Glutamatergic neuron (in vitro differentiated cells): ENCODE measurements at regions not wholly inside any gene's neighbourhood (a gene's known extent, or its start where the extent isn't known, plus 50 kb on each side); places are given as distances from the start of the nearest gene placed in this dataset.

Experiments used
- DNase-seq: peaks from one replicate; pipeline ENCODE4 v3.0.0; 2022
- H3K27ac Mint-ChIP-seq: one replicate; pipeline ENCODE4 v1.8.0; 2020; ENCODE audit warnings: mild to moderate bottlenecking, mixed read lengths, inconsistent platforms; ENCODE audit not compliant: unreplicated experiment
- H3K27me3 Mint-ChIP-seq: one replicate; pipeline ENCODE4 v1.8.0; 2020; ENCODE audit warnings: mild to moderate bottlenecking, moderate library complexity, mixed read lengths, inconsistent platforms; ENCODE audit not compliant: unreplicated experiment
- H3K36me3 Mint-ChIP-seq: one replicate; pipeline ENCODE4 v1.8.0; 2020; ENCODE audit warnings: mild to moderate bottlenecking, mixed read lengths, inconsistent platforms; ENCODE audit not compliant: unreplicated experiment
- H3K4me1 Mint-ChIP-seq: one replicate; pipeline ENCODE4 v1.8.0; 2020; ENCODE audit warnings: mild to moderate bottlenecking, low read depth, mixed read lengths, inconsistent platforms; ENCODE audit not compliant: unreplicated experiment
- H3K4me3 Mint-ChIP-seq: one replicate; pipeline ENCODE4 v1.8.0; 2020; ENCODE audit warnings: mild to moderate bottlenecking, mixed read lengths, inconsistent platforms; ENCODE audit not compliant: unreplicated experiment
- H3K9me3 Mint-ChIP-seq: one replicate; pipeline ENCODE4 v1.8.0; 2020; ENCODE audit warnings: mild to moderate bottlenecking, moderate library complexity, mixed read lengths, inconsistent platforms; ENCODE audit not compliant: unreplicated experiment
- TF ChIP-seq, protein P1 (sequence below): fragments of 200-600 bp; sonication (generic); IDR thresholded peaks from one replicate; pipeline ENCODE4 v1.5.0; 2021; ENCODE audit not compliant: partially characterized antibody, unreplicated experiment

GRCh38 chr7:22884911-22885788 is 62.5 kb upstream of the TOMM7 start:
- peak overlapping the region; percentile 29 for H3K27ac Mint-ChIP-seq
- TF ChIP-seq, protein P1, sequence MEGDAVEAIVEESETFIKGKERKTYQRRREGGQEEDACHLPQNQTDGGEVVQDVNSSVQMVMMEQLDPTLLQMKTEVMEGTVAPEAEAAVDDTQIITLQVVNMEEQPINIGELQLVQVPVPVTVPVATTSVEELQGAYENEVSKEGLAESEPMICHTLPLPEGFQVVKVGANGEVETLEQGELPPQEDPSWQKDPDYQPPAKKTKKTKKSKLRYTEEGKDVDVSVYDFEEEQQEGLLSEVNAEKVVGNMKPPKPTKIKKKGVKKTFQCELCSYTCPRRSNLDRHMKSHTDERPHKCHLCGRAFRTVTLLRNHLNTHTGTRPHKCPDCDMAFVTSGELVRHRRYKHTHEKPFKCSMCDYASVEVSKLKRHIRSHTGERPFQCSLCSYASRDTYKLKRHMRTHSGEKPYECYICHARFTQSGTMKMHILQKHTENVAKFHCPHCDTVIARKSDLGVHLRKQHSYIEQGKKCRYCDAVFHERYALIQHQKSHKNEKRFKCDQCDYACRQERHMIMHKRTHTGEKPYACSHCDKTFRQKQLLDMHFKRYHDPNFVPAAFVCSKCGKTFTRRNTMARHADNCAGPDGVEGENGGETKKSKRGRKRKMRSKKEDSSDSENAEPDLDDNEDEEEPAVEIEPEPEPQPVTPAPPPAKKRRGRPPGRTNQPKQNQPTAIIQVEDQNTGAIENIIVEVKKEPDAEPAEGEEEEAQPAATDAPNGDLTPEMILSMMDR: no peak
- H3K4me3 Mint-ChIP-seq: no peak overlapping the region
- H3K27me3 Mint-ChIP-seq: peaks cover 5% of the 10 kb centered on the region
- H3K36me3 Mint-ChIP-seq: peaks cover 6% of the 10 kb centered on the region
- H3K4me1 Mint-ChIP-seq: peaks cover 7% of the 10 kb centered on the region
- DNase-seq: no peak
- H3K9me3 Mint-ChIP-seq: peaks cover 11% of the 10 kb centered on the region

DNA sequence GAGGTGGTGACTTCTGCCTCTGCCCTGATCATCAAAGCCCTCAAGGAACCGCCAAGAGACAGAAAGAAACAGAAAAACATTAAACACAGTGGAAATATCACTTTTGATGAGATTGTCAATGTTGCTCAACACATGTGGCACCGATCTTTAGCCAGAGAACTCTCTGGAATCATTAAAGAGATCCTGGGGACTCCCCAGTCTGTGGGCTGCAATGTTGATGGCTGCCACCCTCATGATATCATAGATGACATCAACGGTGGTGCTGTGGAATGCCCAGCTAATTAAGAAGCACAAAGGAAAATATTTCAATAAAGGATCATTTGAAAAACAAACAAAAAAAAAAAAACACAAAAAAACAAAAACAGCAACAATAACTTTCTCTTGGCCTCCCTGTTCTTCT is 59.5 kb upstream of the TOMM7 start:
- Mint-ChIP-seq H3K27me3 (peaks cover 7% of the 10 kb centered on the region), H3K27ac (no peak overlapping the region), H3K4me3 (no peak overlapping the region), H3K9me3 (peaks cover 14% of the 10 kb centered on the region), H3K4me1 (peaks cover 9% of the 10 kb centered on the region), H3K36me3 (peaks cover 12% of the 10 kb centered on the region)
- no peak for DNase-seq
- TF ChIP-seq, protein P1: no peak

GRCh38 chr7:22879709-22880306 is 57.2 kb upstream of the TOMM7 start:
- Mint-ChIP-seq H3K9me3 (peaks cover 10% of the 10 kb centered on the region), H3K27me3 (peaks cover 4% of the 10 kb centered on the region), H3K4me3 (no peak overlapping the region), H3K27ac (no peak overlapping the region), H3K4me1 (peaks cover 15% of the 10 kb centered on the region), H3K36me3 (peaks cover 12% of the 10 kb centered on the region)
- no peak for DNase-seq
- TF ChIP-seq, protein P1: no peak

DNA sequence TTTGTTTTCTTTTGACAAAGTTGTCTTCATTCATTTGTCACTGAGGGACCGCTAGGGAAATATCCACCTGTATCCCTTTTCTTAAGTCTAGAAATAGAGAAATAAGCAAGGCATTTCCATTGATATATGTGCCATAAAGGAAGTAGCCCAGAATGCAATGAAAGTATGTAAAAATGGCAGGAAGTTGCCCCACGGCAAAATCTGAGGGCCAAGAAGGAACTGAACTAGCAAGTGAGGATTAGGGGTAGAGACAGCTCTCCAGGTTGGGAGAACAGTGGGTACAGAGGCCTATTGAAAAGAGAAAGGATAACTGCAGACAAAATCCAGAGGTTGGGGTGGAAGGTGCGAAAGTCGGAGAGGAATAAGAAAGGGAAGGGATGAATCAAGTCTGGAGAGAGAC is 56.6 kb upstream of the TOMM7 start:
- no peak for DNase-seq
- TF ChIP-seq, protein P1: no peak
- Mint-ChIP-seq H3K4me3 (no peak overlapping the region), H3K9me3 (peaks cover 10% of the 10 kb centered on the region), H3K27me3 (peaks cover 4% of the 10 kb centered on the region), H3K4me1 (peaks cover 18% of the 10 kb centered on the region), H3K36me3 (peaks cover 12% of the 10 kb centered on the region), H3K27ac (peak overlapping the region; percentile 56)
